K562 (cell line): ENCODE measurements at regions not wholly inside any gene's neighbourhood (a gene's known extent, or its start where the extent isn't known, plus 50 kb on each side); places are given as distances from the start of the nearest gene placed in this dataset.

ENCODE experiments used
- ATF1 ChIP-seq, 2 experiments: fragments of 450-650 bp in 1 of 2; IDR thresholded peaks; 2 replicates each; pipeline ENCODE4 v1.6.1; 2016; ENCODE audit warnings: missing compliant biosample characterization in 1 of 2, missing genetic modification characterization in 1 of 2
- BRCA1 ChIP-seq, 2 experiments: fragments of 450-650 bp in 1 of 2; sonication (generic) in 1 of 2; formaldehyde crosslinking in 1 of 2; IDR thresholded peaks; 2 replicates each; pipeline versions ENCODE4 v1.5.0 to v1.6.1; 2017 to 2020; ENCODE audit warnings: mild to moderate bottlenecking in 1 of 2, missing genetic modification reagents in 1 of 2
- DDX20 ChIP-seq: fragments of 450-650 bp; IDR thresholded peaks from 2 replicates; pipeline ENCODE4 v1.6.1; 2016; ENCODE audit warnings: missing genetic modification characterization, low read depth, mild to moderate bottlenecking, missing compliant biosample characterization, moderate library complexity
- ELF1 ChIP-seq: fragments of 200-800 bp; sonication (Bioruptor generic); IDR thresholded peaks from 2 replicates; pipeline ENCODE4 v1.6.1; 2016; ENCODE audit warnings: missing genetic modification characterization, missing compliant biosample characterization
- EZH2 ChIP-seq: IDR thresholded peaks from 2 replicates; pipeline ENCODE4 v1.6.1; 2012; ENCODE audit warnings: low read depth, mild to moderate bottlenecking, inconsistent platforms, low read length, borderline replicate concordance
- FOXK1 ChIP-seq: sonication (generic); formaldehyde crosslinking; IDR thresholded peaks from 2 replicates; pipeline ENCODE4 v1.8.0; 2022; ENCODE audit warnings: missing genetic modification reagents, mild to moderate bottlenecking, borderline replicate concordance
- GATA2 ChIP-seq: sonication (generic); formaldehyde crosslinking; IDR thresholded peaks from 2 replicates; pipeline ENCODE4 v1.4.0; 2020; ENCODE audit warnings: mild to moderate bottlenecking, missing genetic modification reagents
- GTF3C2 ChIP-seq: IDR thresholded peaks from 3 replicates; pipeline ENCODE4 v1.6.1; 2011; ENCODE audit warnings: borderline replicate concordance, mild to moderate bottlenecking, moderate library complexity; ENCODE audit not compliant: insufficient read length; ENCODE audit errors: extremely low read depth
- KDM1A ChIP-seq, 2 experiments: fragments of 450-650 bp; IDR thresholded peaks; 2 replicates each; pipeline ENCODE4 v1.6.1; 2016; ENCODE audit warnings: mild to moderate bottlenecking in 2 of 2
- MTA2 ChIP-seq: fragments of 450-650 bp; IDR thresholded peaks from 2 replicates; pipeline ENCODE4 v1.6.1; 2016; ENCODE audit warnings: low read depth
- NCOA2 ChIP-seq, 2 experiments: fragments of 450-650 bp; IDR thresholded peaks; 2 replicates each; pipeline ENCODE4 v1.6.1; 2018; ENCODE audit warnings: mild to moderate bottlenecking in 2 of 2, moderate library complexity in 1 of 2; ENCODE audit not compliant: partially characterized antibody in 2 of 2
- PML ChIP-seq: IDR thresholded peaks from 2 replicates; pipeline ENCODE4 v1.6.1; 2012; ENCODE audit warnings: low read length, inconsistent platforms
- PRMT5 ChIP-seq: sonication (generic); formaldehyde crosslinking; IDR thresholded peaks from 2 replicates; pipeline ENCODE4 v1.5.0; 2020; ENCODE audit warnings: missing genetic modification reagents
- PURB ChIP-seq: sonication (generic); formaldehyde crosslinking; IDR thresholded peaks from 2 replicates; pipeline ENCODE4 v1.9.0; 2021; ENCODE audit warnings: low read depth, mild to moderate bottlenecking, missing genetic modification reagents
- RREB1 ChIP-seq: fragments of 250-450 bp; sonication (Bioruptor Pico); IDR thresholded peaks from 2 replicates; pipeline ENCODE4 v1.4.0; 2020
- SRF ChIP-seq, 2 experiments: fragments of 250-450, 450-650 bp in 1 of 2; sonication (Bioruptor Pico) in 1 of 2; sonication (generic) in 1 of 2; formaldehyde crosslinking; IDR thresholded peaks; 2 replicates each; pipeline versions ENCODE4 v1.5.0 to v1.5.1; 2020 to 2022; ENCODE audit warnings: mild to moderate bottlenecking in 1 of 2, missing genetic modification reagents in 1 of 2
- SUPT5H ChIP-seq: fragments of 450-650 bp; IDR thresholded peaks from 2 replicates; pipeline ENCODE4 v1.6.1; 2016
- TRIM28 ChIP-seq: fragments of 450-650 bp; IDR thresholded peaks from 2 replicates; pipeline ENCODE4 v1.6.1; 2017
- ZEB2 ChIP-seq: fragments of 450-650 bp; IDR thresholded peaks from 2 replicates; pipeline ENCODE4 v1.6.1; 2016
- ZNF121 ChIP-seq: sonication (generic); formaldehyde crosslinking; conservative IDR thresholded peaks from 2 replicates; pipeline ENCODE4 v1.8.0; 2022; ENCODE audit warnings: missing genetic modification reagents
- ZNF134 ChIP-seq: fragments of 250-450 bp; sonication (Bioruptor Pico); conservative IDR thresholded peaks from 2 replicates; pipeline ENCODE4 v1.4.0; 2020
- ZNF583 ChIP-seq: fragments of 250-450 bp; sonication (Bioruptor Pico); IDR thresholded peaks from 2 replicates; pipeline ENCODE4 v1.4.0; 2020

- TF ChIP-seq TRIM28 (0 out of 2 replicates have a peak, but pooled peaks have one; percentile 16), SUPT5H (no peak), SRF (CRISPR knock-in tag; IDR thresholded peaks at IDR 0.05) (no peak), FOXK1 (CRISPR knock-in tag) (0 out of 2 replicates have a peak, but pooled peaks have one; percentile 21), ZNF134 (CRISPR knock-in tag) (no peak), BRCA1 (IDR thresholded peaks at IDR 0.05) (no peak), BRCA1 (CRISPR knock-in tag; IDR thresholded peaks at IDR 0.05) (no peak), GTF3C2 (no peak), ZEB2 (peak; percentile 75), KDM1A (IDR thresholded peaks at IDR 0.05) (peak; percentile 14 to 58; a peak in 2 of 4 replicates), PRMT5 (no peak), ZNF583 (CRISPR knock-in tag) (no peak), ELF1 (no peak), DDX20 (tag) (no peak), PML (peak; percentile 58; the same call in 1 of the 2 replicates), ZNF121 (CRISPR knock-in tag) (no peak), NCOA2 (IDR thresholded peaks at IDR 0.05; ENCODE audit: partially characterized antibody in 2 of 2) (peak in 1 of 2 experiments; percentile 75), PURB (CRISPR knock-in tag) (no peak), GATA2 (CRISPR knock-in tag) (peak; percentile 72), RREB1 (CRISPR knock-in tag) (no peak), MTA2 (peak; percentile 60; the same call in 1 of the 2 replicates), EZH2 (no peak), ATF1 (CRISPR knock-in tag; IDR thresholded peaks at IDR 0.05) (no peak), ATF1 (tag; IDR thresholded peaks at IDR 0.05) (no peak; the same call in 1 of the 2 replicates)
Measured at GRCh38 chr14:73771848-73772638, 57.9 kb upstream of the PNMA1 start (continued).
